GM23338 (cell line): ENCODE measurements at regions not wholly inside any gene's neighbourhood (a gene's known extent, or its start where the extent isn't known, plus 50 kb on each side); places are given as distances from the start of the nearest gene placed in this dataset.

ENCODE experiments used
- ATAC-seq: fragments of 200-7000 bp; cut with Tn5 transposase; 3 replicates; pipeline ENCODE4 v1.9.1; 2020
- DNase-seq: peaks from one replicate; pipeline ENCODE4 v3.0.0-alpha.2; 2015; ENCODE audit warnings: low spot score
- H2AFZ ChIP-seq: fragments of 200-600 bp; sonication (generic); 2 replicates; pipeline ENCODE4 v1.8.0; 2016; ENCODE audit warnings: antibody characterized with exemption, mild to moderate bottlenecking, moderate library complexity
- H3F3A ChIP-seq: fragments of 200-600 bp; sonication (generic); replicated peaks from 2 replicates; pipeline ENCODE4 v1.8.0; 2017; ENCODE audit warnings: antibody characterized with exemption, mixed run types, low read depth
- H3K27ac ChIP-seq: fragments of 200-600 bp; sonication (generic); 2 replicates; pipeline ENCODE4 v1.6.1; 2016; ENCODE audit warnings: low read depth
- H3K27me3 ChIP-seq: fragments of 200-600 bp; sonication (generic); 2 replicates; pipeline ENCODE4 v1.8.0; 2016; ENCODE audit warnings: mild to moderate bottlenecking, mixed run types, moderate library complexity; ENCODE audit not compliant: insufficient read depth
- H3K36me3 ChIP-seq: fragments of 200-600 bp; sonication (generic); 2 replicates; pipeline ENCODE4 v1.8.0; 2016; ENCODE audit warnings: mild to moderate bottlenecking; ENCODE audit not compliant: insufficient read depth
- H3K4me1 ChIP-seq: fragments of 200-600 bp; sonication (generic); 2 replicates; pipeline ENCODE4 v1.8.0; 2016; ENCODE audit warnings: mild to moderate bottlenecking, moderate library complexity; ENCODE audit not compliant: insufficient read depth
- H3K4me2 ChIP-seq: fragments of 200-600 bp; sonication (generic); 2 replicates; pipeline ENCODE4 v1.7.1; 2017; ENCODE audit warnings: mixed run types
- H3K4me3 ChIP-seq: fragments of 200-600 bp; sonication (generic); 2 replicates; pipeline ENCODE4 v1.6.1; 2016; ENCODE audit warnings: mixed run types
- H3K79me2 ChIP-seq: fragments of 200-600 bp; sonication (generic); replicated peaks from 2 replicates; pipeline ENCODE4 v1.8.0; 2017; ENCODE audit warnings: mild to moderate bottlenecking; ENCODE audit not compliant: insufficient read depth
- H3K9me2 ChIP-seq: fragments of 200-600 bp; sonication (generic); 2 replicates; pipeline ENCODE4 v1.8.0; 2017; ENCODE audit not compliant: insufficient read depth
- H4K20me1 ChIP-seq: fragments of 200-600 bp; sonication (generic); replicated peaks from 2 replicates; pipeline ENCODE4 v1.8.0; 2017; ENCODE audit warnings: mild to moderate bottlenecking; ENCODE audit not compliant: insufficient read depth
- H3K27ac Mint-ChIP-seq: 2 replicates; pipeline ENCODE4 v1.8.0; 2020; ENCODE audit warnings: inconsistent platforms, mild to moderate bottlenecking, moderate library complexity, mixed read lengths
- H3K27me3 Mint-ChIP-seq: 3 replicates; pipeline ENCODE4 v1.8.0; 2022; ENCODE audit warnings: low read depth, mild to moderate bottlenecking, moderate library complexity, mixed read lengths, inconsistent platforms; ENCODE audit not compliant: insufficient read depth, poor library complexity
- H3K36me3 Mint-ChIP-seq: 3 replicates; pipeline ENCODE4 v1.8.0; 2021; ENCODE audit warnings: low read depth, mild to moderate bottlenecking, inconsistent platforms, moderate library complexity, mixed read lengths
- H3K4me1 Mint-ChIP-seq: 3 replicates; pipeline ENCODE4 v1.8.0; 2020; ENCODE audit warnings: mild to moderate bottlenecking, inconsistent platforms, mixed read lengths
- H3K4me3 Mint-ChIP-seq: 3 replicates; pipeline ENCODE4 v1.8.0; 2021; ENCODE audit warnings: moderate library complexity, mild to moderate bottlenecking, inconsistent platforms, mixed read lengths
- H3K9me3 Mint-ChIP-seq: 3 replicates; pipeline ENCODE4 v1.8.0; 2020; ENCODE audit warnings: moderate library complexity, mild to moderate bottlenecking, inconsistent platforms, mixed read lengths
- CREB1 ChIP-seq: fragments of 250-450 bp; sonication (Bioruptor Pico); IDR thresholded peaks from 2 replicates; pipeline ENCODE4 v1.5.0; 2020; ENCODE audit warnings: low read depth, mild to moderate bottlenecking, moderate library complexity
- EZH2 ChIP-seq: fragments of 200-600 bp; sonication (generic); IDR thresholded peaks from one replicate; pipeline ENCODE4 v1.8.0; 2017; ENCODE audit warnings: antibody characterized with exemption, mild to moderate bottlenecking, low read depth; ENCODE audit not compliant: unreplicated experiment
- EZH2phosphoT487 ChIP-seq: fragments of 200-600 bp; sonication (generic); IDR thresholded peaks from one replicate; pipeline ENCODE4 v1.8.1; 2018; ENCODE audit warnings: antibody characterized with exemption; ENCODE audit not compliant: unreplicated experiment
- JUNB ChIP-seq: IDR thresholded peaks from one replicate; pipeline ENCODE4 v1.6.1; 2016; ENCODE audit warnings: antibody characterized with exemption; ENCODE audit not compliant: unreplicated experiment
- NANOG ChIP-seq: IDR thresholded peaks from 2 replicates; pipeline ENCODE4 v1.6.1; 2016; ENCODE audit warnings: antibody characterized with exemption, borderline replicate concordance
- POLR2AphosphoS5 ChIP-seq: IDR thresholded peaks from 2 replicates; pipeline ENCODE4 v1.6.1; 2016; ENCODE audit warnings: antibody characterized with exemption, low read depth
- STAT1 ChIP-seq: IDR thresholded peaks from one replicate; pipeline ENCODE4 v1.6.1; 2016; ENCODE audit warnings: antibody characterized with exemption; ENCODE audit not compliant: unreplicated experiment
- ZNF114 ChIP-seq: fragments of 250-450 bp; sonication (Bioruptor Pico); IDR thresholded peaks from 2 replicates; pipeline ENCODE4 v1.5.0; 2020; ENCODE audit warnings: mild to moderate bottlenecking, moderate library complexity
- ZNF331 ChIP-seq: fragments of 250-450 bp; sonication (Bioruptor Pico); IDR thresholded peaks from 2 replicates; pipeline ENCODE4 v1.5.0; 2020; ENCODE audit warnings: low read depth, mild to moderate bottlenecking, moderate library complexity
- TF ChIP-seq, protein P1 (sequence below): fragments of 250-450 bp; sonication (Bioruptor Pico); IDR thresholded peaks from 2 replicates; pipeline ENCODE4 v1.5.0; 2020; ENCODE audit warnings: mild to moderate bottlenecking, moderate library complexity
- TF ChIP-seq, protein P2 (sequence below): IDR thresholded peaks from one replicate; pipeline ENCODE4 v1.6.1; 2018; ENCODE audit warnings: antibody characterized with exemption; ENCODE audit not compliant: unreplicated experiment
- TF ChIP-seq, protein P3 (sequence below), 2 experiments: fragments of 200-600 bp in 1 of 2; sonication (generic) in 1 of 2; conservative IDR thresholded peaks; 2 replicates each; pipeline versions ENCODE4 v1.5.1 to v1.6.1; 2016 to 2017; ENCODE audit warnings: antibody characterized with exemption in 2 of 2, low read depth in 2 of 2, mild to moderate bottlenecking in 2 of 2, moderate library complexity in 1 of 2
- TF ChIP-seq, protein P4 (sequence below): IDR thresholded peaks from 2 replicates; pipeline ENCODE4 v1.6.1; 2016; ENCODE audit warnings: antibody characterized with exemption

DNA sequence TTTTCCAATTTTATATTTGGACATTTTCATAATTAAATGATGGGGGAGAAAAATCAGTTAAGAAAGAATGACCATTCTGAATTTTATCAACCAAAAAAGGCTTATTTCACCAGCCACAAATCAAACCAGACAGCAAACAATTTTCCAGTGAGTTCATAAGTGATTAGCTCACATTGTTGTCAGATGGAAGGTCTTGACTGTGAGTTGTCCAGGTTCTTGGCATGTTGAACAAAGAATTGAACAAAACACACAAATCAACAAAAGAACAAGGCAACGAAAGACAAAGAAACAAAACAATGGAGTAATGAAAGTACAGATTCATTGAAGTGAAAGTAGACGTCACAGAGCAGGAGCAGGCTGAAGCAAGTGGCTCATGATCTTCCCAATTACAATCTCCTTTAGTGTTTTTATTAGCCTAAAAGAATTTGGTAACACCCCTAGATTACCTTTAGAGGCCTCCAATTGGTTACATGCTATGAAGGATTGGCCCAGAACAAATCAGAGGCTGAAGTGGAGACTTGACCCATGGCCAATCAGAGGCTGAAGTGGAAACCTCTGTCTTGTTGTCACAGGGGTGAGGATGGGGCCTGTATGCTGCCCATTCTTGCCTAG lies 248.7 kb downstream of the NEBL start:
- Histone ChIP-seq H3K36me3 (no peaks in the 10 kb centered on the region), H3K79me2 (no peaks in the 10 kb centered on the region), H3K4me3 (no peak overlapping the region), H3K27me3 (no peaks in the 10 kb centered on the region), H3K27ac (no peak overlapping the region), H3K4me2 (no peak overlapping the region), H3F3A (no peaks in the 10 kb centered on the region), H3K9me2 (peaks cover 8% of the 10 kb centered on the region), H4K20me1 (no peaks in the 10 kb centered on the region), H3K4me1 (no peaks in the 10 kb centered on the region), H2AFZ (no peak overlapping the region)
- ATAC-seq = no peak
- H3K27me3 Mint-ChIP-seq = no peaks in the 10 kb centered on the region
- TF ChIP-seq EZH2 (no peak), POLR2AphosphoS5 (no peak), STAT1 (no peak), ZNF331 (CRISPR knock-in tag) (no peak), NANOG (no peak), JUNB (no peak), ZNF114 (CRISPR knock-in tag) (no peak), CREB1 (CRISPR knock-in tag) (no peak), EZH2phosphoT487 (no peak)
- TF ChIP-seq, protein P1, sequence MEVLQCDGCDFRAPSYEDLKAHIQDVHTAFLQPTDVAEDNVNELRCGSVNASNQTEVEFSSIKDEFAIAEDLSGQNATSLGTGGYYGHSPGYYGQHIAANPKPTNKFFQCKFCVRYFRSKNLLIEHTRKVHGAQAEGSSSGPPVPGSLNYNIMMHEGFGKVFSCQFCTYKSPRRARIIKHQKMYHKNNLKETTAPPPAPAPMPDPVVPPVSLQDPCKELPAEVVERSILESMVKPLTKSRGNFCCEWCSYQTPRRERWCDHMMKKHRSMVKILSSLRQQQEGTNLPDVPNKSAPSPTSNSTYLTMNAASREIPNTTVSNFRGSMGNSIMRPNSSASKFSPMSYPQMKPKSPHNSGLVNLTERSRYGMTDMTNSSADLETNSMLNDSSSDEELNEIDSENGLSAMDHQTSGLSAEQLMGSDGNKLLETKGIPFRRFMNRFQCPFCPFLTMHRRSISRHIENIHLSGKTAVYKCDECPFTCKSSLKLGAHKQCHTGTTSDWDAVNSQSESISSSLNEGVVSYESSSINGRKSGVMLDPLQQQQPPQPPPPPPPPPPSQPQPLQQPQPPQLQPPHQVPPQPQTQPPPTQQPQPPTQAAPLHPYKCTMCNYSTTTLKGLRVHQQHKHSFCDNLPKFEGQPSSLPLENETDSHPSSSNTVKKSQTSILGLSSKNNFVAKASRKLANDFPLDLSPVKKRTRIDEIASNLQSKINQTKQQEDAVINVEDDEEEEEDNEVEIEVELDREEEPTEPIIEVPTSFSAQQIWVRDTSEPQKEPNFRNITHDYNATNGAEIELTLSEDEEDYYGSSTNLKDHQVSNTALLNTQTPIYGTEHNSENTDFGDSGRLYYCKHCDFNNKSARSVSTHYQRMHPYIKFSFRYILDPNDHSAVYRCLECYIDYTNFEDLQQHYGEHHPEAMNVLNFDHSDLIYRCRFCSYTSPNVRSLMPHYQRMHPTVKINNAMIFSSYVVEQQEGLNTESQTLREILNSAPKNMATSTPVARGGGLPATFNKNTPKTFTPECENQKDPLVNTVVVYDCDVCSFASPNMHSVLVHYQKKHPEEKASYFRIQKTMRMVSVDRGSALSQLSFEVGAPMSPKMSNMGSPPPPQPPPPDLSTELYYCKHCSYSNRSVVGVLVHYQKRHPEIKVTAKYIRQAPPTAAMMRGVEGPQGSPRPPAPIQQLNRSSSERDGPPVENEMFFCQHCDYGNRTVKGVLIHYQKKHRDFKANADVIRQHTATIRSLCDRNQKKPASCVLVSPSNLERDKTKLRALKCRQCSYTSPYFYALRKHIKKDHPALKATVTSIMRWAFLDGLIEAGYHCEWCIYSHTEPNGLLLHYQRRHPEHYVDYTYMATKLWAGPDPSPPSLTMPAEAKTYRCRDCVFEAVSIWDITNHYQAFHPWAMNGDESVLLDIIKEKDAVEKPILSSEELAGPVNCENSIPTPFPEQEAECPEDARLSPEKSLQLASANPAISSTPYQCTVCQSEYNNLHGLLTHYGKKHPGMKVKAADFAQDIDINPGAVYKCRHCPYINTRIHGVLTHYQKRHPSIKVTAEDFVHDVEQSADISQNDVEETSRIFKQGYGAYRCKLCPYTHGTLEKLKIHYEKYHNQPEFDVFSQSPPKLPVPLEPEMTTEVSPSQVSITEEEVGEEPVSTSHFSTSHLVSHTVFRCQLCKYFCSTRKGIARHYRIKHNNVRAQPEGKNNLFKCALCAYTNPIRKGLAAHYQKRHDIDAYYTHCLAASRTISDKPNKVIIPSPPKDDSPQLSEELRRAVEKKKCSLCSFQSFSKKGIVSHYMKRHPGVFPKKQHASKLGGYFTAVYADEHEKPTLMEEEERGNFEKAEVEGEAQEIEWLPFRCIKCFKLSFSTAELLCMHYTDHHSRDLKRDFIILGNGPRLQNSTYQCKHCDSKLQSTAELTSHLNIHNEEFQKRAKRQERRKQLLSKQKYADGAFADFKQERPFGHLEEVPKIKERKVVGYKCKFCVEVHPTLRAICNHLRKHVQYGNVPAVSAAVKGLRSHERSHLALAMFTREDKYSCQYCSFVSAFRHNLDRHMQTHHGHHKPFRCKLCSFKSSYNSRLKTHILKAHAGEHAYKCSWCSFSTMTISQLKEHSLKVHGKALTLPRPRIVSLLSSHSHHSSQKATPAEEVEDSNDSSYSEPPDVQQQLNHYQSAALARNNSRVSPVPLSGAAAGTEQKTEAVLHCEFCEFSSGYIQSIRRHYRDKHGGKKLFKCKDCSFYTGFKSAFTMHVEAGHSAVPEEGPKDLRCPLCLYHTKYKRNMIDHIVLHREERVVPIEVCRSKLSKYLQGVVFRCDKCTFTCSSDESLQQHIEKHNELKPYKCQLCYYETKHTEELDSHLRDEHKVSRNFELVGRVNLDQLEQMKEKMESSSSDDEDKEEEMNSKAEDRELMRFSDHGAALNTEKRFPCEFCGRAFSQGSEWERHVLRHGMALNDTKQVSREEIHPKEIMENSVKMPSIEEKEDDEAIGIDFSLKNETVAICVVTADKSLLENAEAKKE (CRISPR knock-in tag) = no peak
- TF ChIP-seq, protein P2, sequence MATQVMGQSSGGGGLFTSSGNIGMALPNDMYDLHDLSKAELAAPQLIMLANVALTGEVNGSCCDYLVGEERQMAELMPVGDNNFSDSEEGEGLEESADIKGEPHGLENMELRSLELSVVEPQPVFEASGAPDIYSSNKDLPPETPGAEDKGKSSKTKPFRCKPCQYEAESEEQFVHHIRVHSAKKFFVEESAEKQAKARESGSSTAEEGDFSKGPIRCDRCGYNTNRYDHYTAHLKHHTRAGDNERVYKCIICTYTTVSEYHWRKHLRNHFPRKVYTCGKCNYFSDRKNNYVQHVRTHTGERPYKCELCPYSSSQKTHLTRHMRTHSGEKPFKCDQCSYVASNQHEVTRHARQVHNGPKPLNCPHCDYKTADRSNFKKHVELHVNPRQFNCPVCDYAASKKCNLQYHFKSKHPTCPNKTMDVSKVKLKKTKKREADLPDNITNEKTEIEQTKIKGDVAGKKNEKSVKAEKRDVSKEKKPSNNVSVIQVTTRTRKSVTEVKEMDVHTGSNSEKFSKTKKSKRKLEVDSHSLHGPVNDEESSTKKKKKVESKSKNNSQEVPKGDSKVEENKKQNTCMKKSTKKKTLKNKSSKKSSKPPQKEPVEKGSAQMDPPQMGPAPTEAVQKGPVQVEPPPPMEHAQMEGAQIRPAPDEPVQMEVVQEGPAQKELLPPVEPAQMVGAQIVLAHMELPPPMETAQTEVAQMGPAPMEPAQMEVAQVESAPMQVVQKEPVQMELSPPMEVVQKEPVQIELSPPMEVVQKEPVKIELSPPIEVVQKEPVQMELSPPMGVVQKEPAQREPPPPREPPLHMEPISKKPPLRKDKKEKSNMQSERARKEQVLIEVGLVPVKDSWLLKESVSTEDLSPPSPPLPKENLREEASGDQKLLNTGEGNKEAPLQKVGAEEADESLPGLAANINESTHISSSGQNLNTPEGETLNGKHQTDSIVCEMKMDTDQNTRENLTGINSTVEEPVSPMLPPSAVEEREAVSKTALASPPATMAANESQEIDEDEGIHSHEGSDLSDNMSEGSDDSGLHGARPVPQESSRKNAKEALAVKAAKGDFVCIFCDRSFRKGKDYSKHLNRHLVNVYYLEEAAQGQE = no peak
- TF ChIP-seq, protein P3, sequence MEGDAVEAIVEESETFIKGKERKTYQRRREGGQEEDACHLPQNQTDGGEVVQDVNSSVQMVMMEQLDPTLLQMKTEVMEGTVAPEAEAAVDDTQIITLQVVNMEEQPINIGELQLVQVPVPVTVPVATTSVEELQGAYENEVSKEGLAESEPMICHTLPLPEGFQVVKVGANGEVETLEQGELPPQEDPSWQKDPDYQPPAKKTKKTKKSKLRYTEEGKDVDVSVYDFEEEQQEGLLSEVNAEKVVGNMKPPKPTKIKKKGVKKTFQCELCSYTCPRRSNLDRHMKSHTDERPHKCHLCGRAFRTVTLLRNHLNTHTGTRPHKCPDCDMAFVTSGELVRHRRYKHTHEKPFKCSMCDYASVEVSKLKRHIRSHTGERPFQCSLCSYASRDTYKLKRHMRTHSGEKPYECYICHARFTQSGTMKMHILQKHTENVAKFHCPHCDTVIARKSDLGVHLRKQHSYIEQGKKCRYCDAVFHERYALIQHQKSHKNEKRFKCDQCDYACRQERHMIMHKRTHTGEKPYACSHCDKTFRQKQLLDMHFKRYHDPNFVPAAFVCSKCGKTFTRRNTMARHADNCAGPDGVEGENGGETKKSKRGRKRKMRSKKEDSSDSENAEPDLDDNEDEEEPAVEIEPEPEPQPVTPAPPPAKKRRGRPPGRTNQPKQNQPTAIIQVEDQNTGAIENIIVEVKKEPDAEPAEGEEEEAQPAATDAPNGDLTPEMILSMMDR (conservative IDR thresholded peaks at IDR 0.05; ENCODE audit: low read depth in 2 of 2) = no peak
- TF ChIP-seq, protein P4, sequence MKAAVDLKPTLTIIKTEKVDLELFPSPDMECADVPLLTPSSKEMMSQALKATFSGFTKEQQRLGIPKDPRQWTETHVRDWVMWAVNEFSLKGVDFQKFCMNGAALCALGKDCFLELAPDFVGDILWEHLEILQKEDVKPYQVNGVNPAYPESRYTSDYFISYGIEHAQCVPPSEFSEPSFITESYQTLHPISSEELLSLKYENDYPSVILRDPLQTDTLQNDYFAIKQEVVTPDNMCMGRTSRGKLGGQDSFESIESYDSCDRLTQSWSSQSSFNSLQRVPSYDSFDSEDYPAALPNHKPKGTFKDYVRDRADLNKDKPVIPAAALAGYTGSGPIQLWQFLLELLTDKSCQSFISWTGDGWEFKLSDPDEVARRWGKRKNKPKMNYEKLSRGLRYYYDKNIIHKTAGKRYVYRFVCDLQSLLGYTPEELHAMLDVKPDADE = no peak
- H3K4me1 Mint-ChIP-seq = peaks cover 5% of the 10 kb centered on the region; the same call in 2 of the 3 replicates
- no peak overlapping the region for H3K4me3 Mint-ChIP-seq
- DNase-seq = no peak
- H3K9me3 Mint-ChIP-seq = peaks cover 2% of the 10 kb centered on the region; the same call in 1 of the 3 replicates
- no peaks in the 10 kb centered on the region; the same call in 2 of the 3 replicates for H3K36me3 Mint-ChIP-seq
- H3K27ac Mint-ChIP-seq = no peak overlapping the region
